ENCODE measurements at regions not wholly inside any gene's neighbourhood (a gene's known extent, or its start where the extent isn't known, plus 50 kb on each side); places are given as distances from the start of the nearest gene placed in this dataset.
"Not testable (repeated sequence)": the region's sequence is repeated elsewhere in the genome, so short reads cannot be mapped to it uniquely, and the experiment has no call there.

GRCh38 chr2:113341191-113341869, 62.6 kb upstream of the PAX8 start:
- Histone ChIP-seq H3K9me3 (ENCODE audit: control insufficient read depth, low read length) (no peaks in the 10 kb centered on the region), H3K27ac (ENCODE audit: low read depth, low read length, severe bottlenecking) (no peak overlapping the region), H3K4me3 (ENCODE audit: extremely low read depth, insufficient read depth, low read length, poor library complexity, severe bottlenecking) (no peak overlapping the region), H3K4me1 (ENCODE audit: control insufficient read depth, insufficient read depth, low read length, poor library complexity, severe bottlenecking) (no peaks in the 10 kb centered on the region), H3K36me3 (ENCODE audit: control insufficient read depth, insufficient read depth, low read length) (no peaks in the 10 kb centered on the region)
- 65 to 80% methylated on average over 3 to 5 of the region's 8 CpGs for WGBS, 2 experiments (ENCODE audit: insufficient coverage in 2 of 2)

- Histone ChIP-seq H3K4me1 (ENCODE audit: control insufficient read depth, insufficient read depth, low read length, poor library complexity, severe bottlenecking) (no peaks in the 10 kb centered on the region), H3K36me3 (ENCODE audit: control insufficient read depth, insufficient read depth, low read length) (no peaks in the 10 kb centered on the region), H3K27ac (ENCODE audit: low read depth, low read length, severe bottlenecking) (no peak overlapping the region), H3K4me3 (ENCODE audit: extremely low read depth, insufficient read depth, low read length, poor library complexity, severe bottlenecking) (no peak overlapping the region), H3K9me3 (ENCODE audit: control insufficient read depth, low read length) (no peaks in the 10 kb centered on the region)
- 96 to 98% methylated on average over 5 of the region's 5 CpGs for WGBS, 2 experiments (ENCODE audit: insufficient coverage in 2 of 2)
Measured at GRCh38 chr2:113337809-113338208, 59.1 kb upstream of the PAX8 start.

- not testable (repeated sequence) for H3K36me3 ChIP-seq (ENCODE audit: control insufficient read depth, insufficient read depth, low read length); H3K4me1 ChIP-seq (ENCODE audit: control insufficient read depth, insufficient read depth, low read length, poor library complexity, severe bottlenecking); H3K4me3 ChIP-seq (ENCODE audit: extremely low read depth, insufficient read depth, low read length, poor library complexity, severe bottlenecking); H3K27ac ChIP-seq (ENCODE audit: low read depth, low read length, severe bottlenecking); H3K9me3 ChIP-seq (ENCODE audit: control insufficient read depth, low read length)
- WGBS, 2 experiments (ENCODE audit: insufficient coverage in 2 of 2), result 40 to 88% methylated on average over 1 of the region's 3 CpGs
Measured at GRCh38 chr2:113336040-113336439, 57.3 kb upstream of the PAX8 start.

GRCh38 chr2:113334147-113334546, 55.4 kb upstream of the PAX8 start:
- Histone ChIP-seq H3K4me3 (ENCODE audit: extremely low read depth, insufficient read depth, low read length, poor library complexity, severe bottlenecking) (no peak overlapping the region), H3K9me3 (ENCODE audit: control insufficient read depth, low read length) (no peaks in the 10 kb centered on the region), H3K27ac (ENCODE audit: low read depth, low read length, severe bottlenecking) (no peak overlapping the region), H3K36me3 (ENCODE audit: control insufficient read depth, insufficient read depth, low read length) (no peaks in the 10 kb centered on the region), H3K4me1 (ENCODE audit: control insufficient read depth, insufficient read depth, low read length, poor library complexity, severe bottlenecking) (no peaks in the 10 kb centered on the region)
- WGBS, 2 experiments (ENCODE audit: insufficient coverage in 2 of 2), result 84 to 89% methylated on average over 5 of the region's 5 CpGs

- not testable (repeated sequence) for H3K4me3 ChIP-seq (ENCODE audit: extremely low read depth, insufficient read depth, low read length, poor library complexity, severe bottlenecking); H3K27ac ChIP-seq (ENCODE audit: low read depth, low read length, severe bottlenecking); H3K36me3 ChIP-seq (ENCODE audit: control insufficient read depth, insufficient read depth, low read length); H3K9me3 ChIP-seq (ENCODE audit: control insufficient read depth, low read length); H3K4me1 ChIP-seq (ENCODE audit: control insufficient read depth, insufficient read depth, low read length, poor library complexity, severe bottlenecking)
- WGBS, 2 experiments (ENCODE audit: insufficient coverage in 2 of 2), result 73 to 75% methylated on average over 5 of the region's 5 CpGs
Measured at GRCh38 chr2:113333735-113334134, 55.0 kb upstream of the PAX8 start.

- H3K4me1 ChIP-seq (ENCODE audit: control insufficient read depth, insufficient read depth, low read length, poor library complexity, severe bottlenecking); H3K36me3 ChIP-seq (ENCODE audit: control insufficient read depth, insufficient read depth, low read length); H3K4me3 ChIP-seq (ENCODE audit: extremely low read depth, insufficient read depth, low read length, poor library complexity, severe bottlenecking); H3K27ac ChIP-seq (ENCODE audit: low read depth, low read length, severe bottlenecking); H3K9me3 ChIP-seq (ENCODE audit: control insufficient read depth, low read length): not testable (repeated sequence)
- WGBS, 2 experiments (ENCODE audit: insufficient coverage in 2 of 2), result 94 to 100% methylated on average over 2 of the region's 5 CpGs
Measured at GRCh38 chr2:113330060-113330767, 51.5 kb upstream of the PAX8 start.

- not testable (repeated sequence) for H3K9me3 ChIP-seq (ENCODE audit: control insufficient read depth, low read length); H3K4me1 ChIP-seq (ENCODE audit: control insufficient read depth, insufficient read depth, low read length, poor library complexity, severe bottlenecking); H3K36me3 ChIP-seq (ENCODE audit: control insufficient read depth, insufficient read depth, low read length); H3K27ac ChIP-seq (ENCODE audit: low read depth, low read length, severe bottlenecking); H3K4me3 ChIP-seq (ENCODE audit: extremely low read depth, insufficient read depth, low read length, poor library complexity, severe bottlenecking)
- 97 to 98% methylated on average over 7 to 8 of the region's 9 CpGs for WGBS, 2 experiments (ENCODE audit: insufficient coverage in 2 of 2)
Measured at GRCh38 chr2:113328973-113329372, 50.3 kb upstream of the PAX8 start.

- WGBS, 2 experiments (ENCODE audit: insufficient coverage in 2 of 2), result no CpG with 5 or more reads among the region's 1 CpG
- H3K27ac ChIP-seq (ENCODE audit: low read depth, low read length, severe bottlenecking); H3K9me3 ChIP-seq (ENCODE audit: control insufficient read depth, low read length); H3K4me1 ChIP-seq (ENCODE audit: control insufficient read depth, insufficient read depth, low read length, poor library complexity, severe bottlenecking); H3K36me3 ChIP-seq (ENCODE audit: control insufficient read depth, insufficient read depth, low read length); H3K4me3 ChIP-seq (ENCODE audit: extremely low read depth, insufficient read depth, low read length, poor library complexity, severe bottlenecking): not testable (repeated sequence)
Measured at GRCh38 chr2:113328572-113328971, 49.9 kb upstream of the PAX8 start.

Measured in mesodermal cell (in vitro differentiated cells).